Mesenchymal stem cell (in vitro differentiated cells and primary cell): ENCODE measurements at regions not wholly inside any gene's neighbourhood (a gene's known extent, or its start where the extent isn't known, plus 50 kb on each side); places are given as distances from the start of the nearest gene placed in this dataset.

Experiments used
- DNase-seq: peaks from one replicate; pipeline ENCODE4 v3.0.0-alpha.2; 2013
- H2AFZ ChIP-seq: one replicate; pipeline ENCODE4 v1.6.1; 2013; ENCODE audit warnings: low read depth, mild to moderate bottlenecking, control low read depth, inconsistent platforms, low read length, moderate library complexity
- H2AK5ac ChIP-seq: 2 replicates; pipeline ENCODE4 v1.6.1; 2013; ENCODE audit warnings: low read length, moderate library complexity, mild to moderate bottlenecking, inconsistent platforms; ENCODE audit not compliant: severe bottlenecking
- H2BK120ac ChIP-seq: one replicate; pipeline ENCODE4 v1.6.1; 2013; ENCODE audit warnings: low read depth, mild to moderate bottlenecking, inconsistent platforms, low read length, moderate library complexity
- H2BK12ac ChIP-seq, 2 experiments: one replicate each; pipeline ENCODE4 v1.6.1; 2013; ENCODE audit warnings: inconsistent platforms in 2 of 2, low read length in 2 of 2, mild to moderate bottlenecking in 2 of 2, moderate library complexity in 2 of 2, control low read depth in 1 of 2
- H2BK15ac ChIP-seq: one replicate; pipeline ENCODE4 v1.6.1; 2013; ENCODE audit warnings: mild to moderate bottlenecking, low read depth, inconsistent platforms; ENCODE audit not compliant: poor library complexity, severe bottlenecking
- H2BK5ac ChIP-seq: 2 replicates; pipeline ENCODE4 v1.6.1; 2013; ENCODE audit warnings: low read depth, mild to moderate bottlenecking, low read length, control low read depth, inconsistent platforms; ENCODE audit not compliant: poor library complexity, severe bottlenecking
- H3K14ac ChIP-seq, 2 experiments: one replicate each; pipeline ENCODE4 v1.6.1; 2013; ENCODE audit warnings: inconsistent platforms in 2 of 2, low read length in 2 of 2, control low read depth in 1 of 2, mild to moderate bottlenecking in 1 of 2, moderate library complexity in 1 of 2
- H3K18ac ChIP-seq, 2 experiments: one replicate each; pipeline ENCODE4 v1.6.1; 2013; ENCODE audit warnings: inconsistent platforms in 2 of 2, low read length in 2 of 2, control low read depth in 1 of 2, low read depth in 1 of 2, mild to moderate bottlenecking in 1 of 2
- H3K23ac ChIP-seq, 2 experiments: one replicate each; pipeline ENCODE4 v1.6.1; 2013; ENCODE audit warnings: inconsistent platforms in 2 of 2, low read length in 2 of 2, mild to moderate bottlenecking in 2 of 2, moderate library complexity in 2 of 2, control low read depth in 1 of 2
- H3K27ac ChIP-seq: 2 replicates; pipeline ENCODE4 v1.5.1; 2013; ENCODE audit warnings: mild to moderate bottlenecking, moderate library complexity, low read length, control low read depth, inconsistent platforms; ENCODE audit not compliant: poor library complexity, severe bottlenecking
- H3K27me3 ChIP-seq, 2 experiments: 2 replicates each; pipeline versions ENCODE4 v1.6.1 to v1.7.0; 2013; ENCODE audit warnings: low read length in 2 of 2, mild to moderate bottlenecking in 2 of 2, moderate library complexity in 2 of 2, control low read depth in 1 of 2, inconsistent platforms in 1 of 2; ENCODE audit not compliant: control insufficient read depth in 1 of 2, insufficient read depth in 1 of 2
- H3K36me3 ChIP-seq, 2 experiments: 2 replicates each; pipeline versions ENCODE4 v1.6.1 to v1.7.0; 2013; ENCODE audit warnings: low read length in 2 of 2, control low read depth in 1 of 2, inconsistent platforms in 1 of 2, low read depth in 1 of 2, mild to moderate bottlenecking in 1 of 2; ENCODE audit not compliant: insufficient read depth in 2 of 2, control insufficient read depth in 1 of 2
- H3K4ac ChIP-seq, 2 experiments: one replicate each; pipeline ENCODE4 v1.6.1; 2013; ENCODE audit warnings: inconsistent platforms in 2 of 2, low read length in 2 of 2, mild to moderate bottlenecking in 2 of 2, moderate library complexity in 2 of 2, control low read depth in 1 of 2, low read depth in 1 of 2
- H3K4me1 ChIP-seq: 2 replicates; pipeline ENCODE4 v1.6.1; 2013; ENCODE audit warnings: low read depth, low read length, control low read depth; ENCODE audit not compliant: control insufficient read depth, insufficient read depth
- H3K4me2 ChIP-seq: 2 replicates; pipeline ENCODE4 v1.6.1; 2013; ENCODE audit warnings: low read length, mild to moderate bottlenecking, inconsistent platforms; ENCODE audit not compliant: poor library complexity, severe bottlenecking
- H3K4me3 ChIP-seq, 2 experiments: 2 replicates each; pipeline versions ENCODE4 v1.5.1 to v1.7.0; 2013; ENCODE audit warnings: low read length in 2 of 2, mild to moderate bottlenecking in 2 of 2, control low read depth in 1 of 2, low read depth in 1 of 2; ENCODE audit not compliant: insufficient read depth in 1 of 2
- H3K79me1 ChIP-seq: replicated peaks from 2 replicates; pipeline ENCODE4 v1.6.1; 2013; ENCODE audit warnings: mild to moderate bottlenecking, control low read depth, low read length, inconsistent platforms; ENCODE audit not compliant: poor library complexity, severe bottlenecking
- H3K9ac ChIP-seq: 2 replicates; pipeline ENCODE4 v1.7.0; 2013; ENCODE audit warnings: mild to moderate bottlenecking, low read length, moderate library complexity
- H3K9me3 ChIP-seq: 2 replicates; pipeline ENCODE4 v1.7.0; 2013; ENCODE audit warnings: mild to moderate bottlenecking, low read length; ENCODE audit not compliant: control insufficient read depth
- H4K8ac ChIP-seq: one replicate; pipeline ENCODE4 v1.6.1; 2013; ENCODE audit warnings: inconsistent platforms, mild to moderate bottlenecking, low read length, moderate library complexity
- H4K91ac ChIP-seq: one replicate; pipeline ENCODE4 v1.6.1; 2013; ENCODE audit warnings: mild to moderate bottlenecking, low read length, inconsistent platforms
- WGBS: methylation state at CpG from one replicate; pipeline ENCODE4 v1.1.7; 2013; ENCODE audit warnings: mixed read lengths; 5-methylcytosine and 5-hydroxymethylcytosine counted together

DNA sequence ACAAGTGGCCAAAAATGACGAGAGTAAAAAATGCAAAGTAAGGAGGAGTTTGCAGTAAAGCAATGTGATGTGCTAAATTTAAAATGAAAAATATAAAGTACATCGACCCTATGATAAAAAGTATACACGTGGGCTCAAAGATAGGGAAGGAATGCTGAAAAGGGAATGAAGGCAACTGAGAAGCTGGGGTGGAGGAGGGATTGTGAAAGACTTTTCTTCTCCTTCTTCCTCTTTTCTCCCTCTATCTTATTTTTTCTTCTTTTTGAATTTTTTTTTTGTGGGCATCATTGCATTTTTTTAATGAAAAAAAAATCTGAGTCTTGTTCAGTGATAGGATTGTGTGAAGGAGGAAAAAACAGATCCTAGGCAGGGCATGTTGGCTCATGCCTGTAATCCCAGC lies 57.6 kb upstream of the STK17B start:
- Histone ChIP-seq H3K4ac (no peak overlapping the region), H3K18ac (peak overlapping the region in 1 of 2 experiments; percentile 43), H2AFZ (no peak overlapping the region), H3K14ac (no peak overlapping the region), H2BK5ac (no peak overlapping the region), H3K9me3 (no peaks in the 10 kb centered on the region), H3K36me3 (peaks cover 0 to under 1% of the 10 kb centered on the region in 2 experiments), H2BK15ac (no peak overlapping the region), H3K27me3 (no peaks in the 10 kb centered on the region), H3K4me2 (no peak overlapping the region), H2BK120ac (no peak overlapping the region), H3K4me3 (no peak overlapping the region), H3K9ac (no peak overlapping the region), H2BK12ac (no peak overlapping the region), H4K91ac (no peak overlapping the region), H3K4me1 (no peaks in the 10 kb centered on the region), H4K8ac (no peak overlapping the region), H3K27ac (no peak overlapping the region), H3K79me1 (no peaks in the 10 kb centered on the region), H3K23ac (no peak overlapping the region), H2AK5ac (no peak overlapping the region)
- DNase-seq = no peak
- WGBS = 92% methylated on average over 1 of the region's 3 CpGs

DNA sequence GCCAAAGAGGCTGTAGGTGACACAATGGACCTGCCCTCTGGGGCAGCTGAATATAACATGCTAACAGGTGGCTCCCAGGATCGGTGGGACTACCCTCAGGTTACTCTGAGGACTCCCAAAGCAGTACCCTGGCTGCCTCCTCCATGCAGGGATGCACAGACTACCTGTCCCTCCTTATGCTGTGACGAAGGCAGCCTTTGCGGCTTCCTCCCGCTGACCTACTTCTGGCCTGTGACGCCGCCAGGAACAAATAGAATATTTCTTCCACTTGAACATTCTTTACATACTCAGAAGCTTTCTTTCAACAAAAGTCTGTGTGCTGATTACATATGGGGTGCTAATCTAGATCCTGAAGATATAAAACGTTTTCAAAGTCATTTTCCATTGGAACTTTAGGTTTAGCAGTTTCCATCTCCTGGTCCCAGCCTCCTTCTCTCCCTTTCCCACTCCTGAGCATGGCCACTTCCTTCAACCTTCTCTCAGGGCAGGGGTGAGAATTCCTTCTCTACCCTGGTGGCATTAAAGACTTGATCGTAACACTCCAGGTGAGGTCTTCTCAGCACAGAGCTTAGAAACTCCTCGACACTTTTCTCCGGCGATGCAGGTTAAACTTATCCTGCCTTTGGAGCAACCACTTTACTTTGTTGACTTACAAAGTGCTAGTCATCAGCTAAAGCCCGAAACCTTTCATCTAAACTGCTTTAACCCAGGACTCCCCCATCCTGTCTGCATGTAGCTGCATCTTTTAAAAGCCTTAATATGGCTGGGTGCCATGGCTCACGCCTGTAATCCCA lies 58.9 kb upstream of the STK17B start:
- Histone ChIP-seq H4K8ac (no peak overlapping the region), H3K18ac (peak overlapping the region in 1 of 2 experiments; percentile 72), H2BK15ac (no peak overlapping the region), H2BK5ac (no peak overlapping the region), H4K91ac (no peak overlapping the region), H2AFZ (no peak overlapping the region), H2AK5ac (peak overlapping the region; percentile 17), H3K36me3 (no peaks in the 10 kb centered on the region), H3K79me1 (no peaks in the 10 kb centered on the region), H3K4me1 (no peaks in the 10 kb centered on the region), H3K4me2 (no peak overlapping the region), H3K27ac (no peak overlapping the region), H3K4me3 (no peak overlapping the region), H3K23ac (no peak overlapping the region), H3K9ac (no peak overlapping the region), H3K27me3 (no peaks in the 10 kb centered on the region), H2BK12ac (no peak overlapping the region), H2BK120ac (no peak overlapping the region), H3K4ac (no peak overlapping the region), H3K9me3 (no peaks in the 10 kb centered on the region), H3K14ac (no peak overlapping the region)
- DNase-seq = no peak
- WGBS = 92% methylated on average over 9 of the region's 13 CpGs

DNA sequence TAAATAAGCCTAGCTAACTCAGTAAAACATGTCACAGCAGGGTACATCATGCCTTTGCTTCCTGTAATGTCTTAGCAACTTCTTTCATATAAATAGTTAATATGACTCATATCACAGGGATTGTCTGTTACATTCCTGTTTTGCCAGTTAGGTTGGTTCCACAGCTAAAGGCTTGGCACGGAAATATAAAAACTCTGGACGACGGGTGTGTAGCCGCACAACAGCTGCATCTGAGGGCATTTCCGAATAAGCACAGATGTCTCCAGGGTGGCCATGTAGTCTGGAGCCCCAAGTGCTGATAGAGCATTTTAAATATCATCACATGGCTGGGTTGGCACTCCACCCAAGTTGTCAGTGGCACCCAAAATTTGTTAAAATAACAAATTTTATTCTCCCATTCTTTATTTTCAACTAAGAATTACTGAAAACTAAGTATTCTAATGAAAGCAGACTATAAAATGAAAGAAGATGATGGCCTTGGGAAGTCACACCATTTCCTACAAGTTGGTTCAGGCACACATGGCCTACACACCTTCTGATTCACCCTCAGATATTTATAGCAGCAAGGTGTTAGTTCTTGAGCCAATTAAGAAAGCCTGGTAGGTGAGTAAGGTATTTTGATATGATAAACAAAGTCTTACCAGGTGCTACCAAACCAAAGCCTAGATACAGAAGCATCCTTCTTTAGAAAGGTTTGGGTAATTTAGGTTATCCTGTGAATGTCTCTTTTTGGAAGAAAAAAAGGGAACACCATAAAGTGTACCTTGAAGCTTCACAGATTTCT lies 61.8 kb upstream of the STK17B start:
- peak overlapping the region; percentile 59 for H2BK120ac ChIP-seq
- H3K9ac ChIP-seq = peak overlapping the region; percentile 47
- no peak overlapping the region for H2BK15ac ChIP-seq

More for the DNA sequence above, 61.8 kb upstream of the STK17B start:
- Histone ChIP-seq H3K4ac (peak overlapping the region in 1 of 2 experiments; percentile 7), H3K27ac (peak overlapping the region; percentile 95), H3K36me3 (no peaks in the 10 kb centered on the region), H3K79me1 (no peaks in the 10 kb centered on the region), H2BK5ac (peak overlapping the region; percentile 84), H3K27me3 (no peaks in the 10 kb centered on the region), H3K4me2 (no peak overlapping the region), H3K9me3 (no peaks in the 10 kb centered on the region), H4K8ac (peak overlapping the region; percentile 7), H3K23ac (no peak overlapping the region), H3K4me1 (no peaks in the 10 kb centered on the region), H3K4me3 (no peak overlapping the region), H2AFZ (no peak overlapping the region), H2BK12ac (peak overlapping the region in 1 of 2 experiments; percentile 85), H4K91ac (peak overlapping the region; percentile 79), H3K18ac (peak overlapping the region in 1 of 2 experiments; percentile 74), H3K14ac (no peak overlapping the region), H2AK5ac (peak overlapping the region; percentile 83)
- peak; percentile 87 for DNase-seq
- 21% methylated on average over 5 of the region's 5 CpGs for WGBS
